ENCODE measurements at regions not wholly inside any gene's neighbourhood (a gene's known extent, or its start where the extent isn't known, plus 50 kb on each side); places are given as distances from the start of the nearest gene placed in this dataset.
A peak's percentile ranks its signal among the peaks of the same experiment; 100 is the strongest.

DNA sequence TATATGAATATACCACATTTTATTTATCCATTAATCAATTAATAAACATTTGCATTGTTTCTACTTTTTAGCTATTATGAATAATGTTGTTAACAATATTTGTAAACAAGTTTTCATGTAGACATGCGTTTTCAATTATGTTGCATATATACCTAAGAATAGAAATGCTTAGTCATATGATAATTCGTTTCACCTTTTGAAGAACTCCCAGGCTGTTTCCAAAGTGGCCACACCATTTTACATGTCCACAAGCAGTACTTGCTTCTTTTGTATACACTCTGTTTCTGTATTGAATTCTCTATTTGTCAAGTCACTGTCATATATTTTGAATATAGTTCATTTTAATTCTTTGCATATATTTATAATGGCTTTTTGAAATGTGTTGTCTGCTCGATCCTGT, 206.9 kb upstream of the ZBTB20 start:
- H3K4me3 ChIP-seq (ENCODE audit: low read depth, low read length) = no peak overlapping the region
- TF ChIP-seq, protein P1, sequence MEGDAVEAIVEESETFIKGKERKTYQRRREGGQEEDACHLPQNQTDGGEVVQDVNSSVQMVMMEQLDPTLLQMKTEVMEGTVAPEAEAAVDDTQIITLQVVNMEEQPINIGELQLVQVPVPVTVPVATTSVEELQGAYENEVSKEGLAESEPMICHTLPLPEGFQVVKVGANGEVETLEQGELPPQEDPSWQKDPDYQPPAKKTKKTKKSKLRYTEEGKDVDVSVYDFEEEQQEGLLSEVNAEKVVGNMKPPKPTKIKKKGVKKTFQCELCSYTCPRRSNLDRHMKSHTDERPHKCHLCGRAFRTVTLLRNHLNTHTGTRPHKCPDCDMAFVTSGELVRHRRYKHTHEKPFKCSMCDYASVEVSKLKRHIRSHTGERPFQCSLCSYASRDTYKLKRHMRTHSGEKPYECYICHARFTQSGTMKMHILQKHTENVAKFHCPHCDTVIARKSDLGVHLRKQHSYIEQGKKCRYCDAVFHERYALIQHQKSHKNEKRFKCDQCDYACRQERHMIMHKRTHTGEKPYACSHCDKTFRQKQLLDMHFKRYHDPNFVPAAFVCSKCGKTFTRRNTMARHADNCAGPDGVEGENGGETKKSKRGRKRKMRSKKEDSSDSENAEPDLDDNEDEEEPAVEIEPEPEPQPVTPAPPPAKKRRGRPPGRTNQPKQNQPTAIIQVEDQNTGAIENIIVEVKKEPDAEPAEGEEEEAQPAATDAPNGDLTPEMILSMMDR (conservative IDR thresholded peaks at IDR 0.05; ENCODE audit: low read depth, low read length) = no peak
- DNase-seq (ENCODE audit: low read depth) = no peak

DNA sequence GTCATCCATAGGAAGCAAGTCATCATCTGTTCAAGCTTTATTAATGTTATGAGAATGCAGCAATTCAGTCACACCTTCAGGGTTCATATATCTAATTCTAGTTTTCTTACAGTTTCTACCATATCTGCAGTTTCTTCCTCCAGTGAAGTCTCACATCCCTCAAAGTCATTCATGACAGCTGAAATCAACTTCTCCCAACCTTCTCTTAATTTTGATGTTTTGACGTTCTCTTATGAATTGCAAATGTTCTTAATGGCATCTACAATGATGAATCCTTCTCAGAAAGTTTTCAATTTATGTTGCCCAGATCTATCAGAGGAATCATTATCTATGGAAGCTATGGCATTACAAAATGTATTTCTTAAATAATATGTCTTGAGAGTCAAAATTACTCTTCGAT, 210.4 kb upstream of the ZBTB20 start:
- TF ChIP-seq, protein P1 (conservative IDR thresholded peaks at IDR 0.05; ENCODE audit: low read depth, low read length) = no peak
- no peak overlapping the region for H3K4me3 ChIP-seq (ENCODE audit: low read depth, low read length)
- no peak for DNase-seq (ENCODE audit: low read depth)

DNA sequence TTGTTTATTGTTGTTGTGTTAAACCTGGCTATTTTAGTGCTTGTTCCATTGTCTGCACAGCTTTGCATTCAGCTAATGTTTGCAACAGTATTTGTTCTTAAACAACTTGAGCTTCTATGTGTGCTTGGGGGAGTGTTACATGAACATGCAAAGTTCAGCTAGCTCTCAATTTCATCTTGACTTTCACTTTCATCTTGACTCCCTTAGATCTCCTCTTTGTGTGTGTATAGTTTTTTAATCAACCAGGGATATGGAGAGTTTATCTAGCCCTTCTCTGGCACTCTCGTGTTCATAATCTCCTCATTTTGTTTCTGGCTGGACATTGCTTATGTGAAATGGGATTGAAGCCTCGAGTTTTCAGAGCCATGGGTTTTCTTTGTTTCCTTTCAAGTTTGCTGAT, 212.4 kb upstream of the ZBTB20 start:
- TF ChIP-seq, protein P1 (conservative IDR thresholded peaks at IDR 0.05; ENCODE audit: low read depth, low read length) = no peak
- H3K4me3 ChIP-seq (ENCODE audit: low read depth, low read length) = peak overlapping the region; percentile 20
- peak; percentile 69 for DNase-seq (ENCODE audit: low read depth)

DNA sequence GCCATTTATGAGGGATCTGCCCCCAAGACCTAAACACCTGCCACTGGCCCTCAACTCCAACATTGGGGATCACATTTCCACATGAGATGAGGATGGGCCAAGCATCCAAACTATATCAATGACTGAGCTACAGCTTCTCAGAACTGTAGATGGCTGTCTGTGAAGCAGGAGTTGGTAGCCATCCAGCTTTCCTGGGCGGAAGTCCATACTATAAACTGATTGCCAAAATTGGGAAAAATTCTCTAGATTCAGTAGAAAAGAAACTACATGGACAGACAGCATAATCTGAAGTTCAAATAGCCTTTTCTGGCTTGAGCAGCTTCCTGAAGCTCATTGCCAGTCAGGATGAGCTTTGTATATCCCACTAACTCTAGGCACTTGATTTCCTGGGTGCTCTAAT, 214.7 kb upstream of the ZBTB20 start:
- no peak overlapping the region for H3K4me3 ChIP-seq (ENCODE audit: low read depth, low read length)
- DNase-seq (ENCODE audit: low read depth) = no peak
- TF ChIP-seq, protein P1 (conservative IDR thresholded peaks at IDR 0.05; ENCODE audit: low read depth, low read length) = no peak

DNA sequence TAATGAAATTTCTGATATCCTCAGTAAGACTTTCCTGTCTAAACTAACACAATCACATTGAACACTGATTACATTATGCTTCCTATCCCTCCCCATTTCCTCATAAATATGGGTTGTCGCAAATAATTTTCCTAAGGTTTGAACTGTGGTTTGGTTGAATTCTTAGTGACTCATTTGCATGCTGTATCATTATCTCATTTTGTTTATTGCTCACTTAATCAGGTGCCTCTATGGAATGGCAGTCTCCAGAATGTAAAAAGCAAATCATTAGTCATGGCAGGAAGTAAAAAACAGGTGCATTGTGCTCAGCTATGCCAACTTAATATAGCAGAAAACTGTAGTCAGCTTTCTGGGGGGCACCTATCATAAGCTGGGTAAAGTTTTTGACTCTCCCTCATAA, 216.0 kb upstream of the ZBTB20 start:
- H3K4me3 ChIP-seq (ENCODE audit: low read depth, low read length) = no peak overlapping the region
- DNase-seq (ENCODE audit: low read depth) = peak; percentile 15
- TF ChIP-seq, protein P1 (conservative IDR thresholded peaks at IDR 0.05; ENCODE audit: low read depth, low read length) = no peak

DNA sequence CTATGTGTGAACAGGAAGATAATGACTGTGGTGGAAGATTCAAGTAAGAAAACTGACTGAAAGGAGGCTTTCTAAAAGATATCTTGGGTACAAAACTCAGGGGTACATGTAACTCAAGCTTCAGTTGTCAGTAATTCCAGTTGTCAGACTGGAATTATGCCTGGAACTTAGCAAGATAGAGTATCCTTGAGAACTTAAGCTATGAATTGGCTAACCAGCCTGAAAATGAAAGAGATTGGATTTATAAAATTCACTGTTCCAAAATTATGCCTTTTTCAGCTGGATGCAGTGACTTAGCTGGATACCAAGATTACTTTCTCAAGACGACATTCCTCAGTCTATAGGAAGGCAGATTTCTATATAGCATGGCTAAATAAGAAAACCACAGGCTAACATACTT, 221.9 kb upstream of the ZBTB20 start:
- no peak for DNase-seq (ENCODE audit: low read depth)
- TF ChIP-seq, protein P1 (conservative IDR thresholded peaks at IDR 0.05; ENCODE audit: low read depth, low read length) = no peak
- H3K4me3 ChIP-seq (ENCODE audit: low read depth, low read length) = no peak overlapping the region

DNA sequence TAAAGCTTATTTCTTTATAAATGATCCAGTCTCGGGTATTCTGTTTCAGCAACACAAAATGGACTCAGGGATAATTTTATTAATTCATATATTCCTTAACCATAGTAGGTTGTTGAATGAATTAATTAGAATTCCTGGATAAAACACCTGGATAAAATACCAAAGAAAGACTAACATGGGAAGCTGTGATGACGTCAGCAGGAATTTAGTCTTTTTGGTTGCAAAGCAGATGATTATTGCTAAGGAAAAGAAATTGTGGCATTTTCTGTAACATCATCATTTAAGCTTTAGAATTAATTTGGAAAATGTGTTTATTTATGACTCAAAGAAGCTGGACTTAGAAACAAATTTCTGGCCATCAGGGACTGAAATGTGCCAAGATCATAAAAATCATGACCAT, 228.3 kb upstream of the ZBTB20 start:
- DNase-seq (ENCODE audit: low read depth) = no peak
- H3K4me3 ChIP-seq (ENCODE audit: low read depth, low read length) = no peak overlapping the region
- TF ChIP-seq, protein P1 (conservative IDR thresholded peaks at IDR 0.05; ENCODE audit: low read depth, low read length) = no peak
